ENCODE measurements at regions not wholly inside any gene's neighbourhood (a gene's known extent, or its start where the extent isn't known, plus 50 kb on each side); places are given as distances from the start of the nearest gene placed in this dataset.

DNA sequence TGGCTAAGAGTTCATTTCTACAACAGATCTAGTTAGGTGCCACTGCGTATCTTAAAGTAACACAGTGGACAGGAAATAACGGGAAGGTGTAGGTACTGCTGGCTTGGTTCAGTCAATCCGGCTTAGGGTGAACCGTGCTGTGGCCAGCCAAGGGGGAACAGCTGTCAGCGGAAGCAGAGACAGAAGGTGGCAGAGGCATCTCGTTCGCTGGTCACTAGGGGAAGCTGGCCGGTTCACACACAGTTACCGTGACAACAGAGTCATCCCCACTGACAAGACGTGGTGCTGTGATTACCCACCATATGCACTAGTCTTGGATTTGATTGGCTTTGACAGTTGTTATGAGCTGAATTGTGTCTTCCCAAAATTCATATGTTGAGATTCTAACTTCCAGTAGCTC is 58.8 kb upstream of the HDAC4 start:
- H3K9me3 ChIP-seq (ENCODE audit: control insufficient read depth, insufficient read depth, low read depth, low read length): no peaks in the 10 kb centered on the region
- H3K36me3 ChIP-seq (ENCODE audit: control insufficient read depth, insufficient read depth, low read length): no peaks in the 10 kb centered on the region
- no peaks in the 10 kb centered on the region for H3K79me2 ChIP-seq (ENCODE audit: control insufficient read depth, insufficient read depth, low read length)
- H4K20me1 ChIP-seq (ENCODE audit: control insufficient read depth, extremely low read depth, insufficient read depth, low read length): no peaks in the 10 kb centered on the region
- H3K27me3 ChIP-seq (ENCODE audit: control insufficient read depth, insufficient read depth, low read length): no peaks in the 10 kb centered on the region
- no peaks in the 10 kb centered on the region for H3K4me1 ChIP-seq (ENCODE audit: control insufficient read depth, extremely low read depth, insufficient read depth, low read length)
- TF ChIP-seq EZH2 (IDR thresholded peaks at IDR 0.05; ENCODE audit: low read length, missing control alignments): no peak
- no peak for DNase-seq (ENCODE audit: low read depth in 2 of 2)
- no peak overlapping the region for H3K4me2 ChIP-seq (ENCODE audit: extremely low read depth, insufficient read depth, low read length)
- H3K9ac ChIP-seq (ENCODE audit: insufficient read depth, low read length): no peak overlapping the region
- no peak overlapping the region for H3K27ac ChIP-seq (ENCODE audit: insufficient read depth, low read length)
- no peak overlapping the region for H3K4me3 ChIP-seq (replicated peaks in 1 of 4; ENCODE audit: control extremely low read depth in 1 of 4, insufficient read depth in 1 of 4, low read depth in 3 of 4, low read length in 4 of 4)
- H2AFZ ChIP-seq (ENCODE audit: low read length): no peak overlapping the region

DNA sequence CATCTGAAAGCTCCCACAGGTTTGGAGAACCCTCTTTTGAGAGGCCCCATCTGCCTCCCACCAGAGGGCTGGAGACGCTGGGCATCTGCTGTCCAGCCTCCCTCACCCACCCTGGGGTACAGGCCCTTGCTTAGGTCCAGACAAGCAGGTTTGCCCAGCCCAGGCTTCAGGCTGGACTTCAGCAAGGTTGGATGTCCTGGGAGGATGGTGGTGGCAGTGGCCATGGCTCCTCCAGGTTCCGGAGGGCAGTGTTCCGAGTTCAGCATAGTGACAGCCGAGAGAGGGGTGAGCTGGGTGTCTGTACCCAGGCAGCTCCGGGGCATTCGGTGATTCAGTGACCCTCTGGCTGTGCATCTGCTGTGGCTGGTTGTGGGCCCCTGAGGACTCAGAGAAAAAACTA is 58.2 kb upstream of the HDAC4 start:
- TF ChIP-seq, protein P1, sequence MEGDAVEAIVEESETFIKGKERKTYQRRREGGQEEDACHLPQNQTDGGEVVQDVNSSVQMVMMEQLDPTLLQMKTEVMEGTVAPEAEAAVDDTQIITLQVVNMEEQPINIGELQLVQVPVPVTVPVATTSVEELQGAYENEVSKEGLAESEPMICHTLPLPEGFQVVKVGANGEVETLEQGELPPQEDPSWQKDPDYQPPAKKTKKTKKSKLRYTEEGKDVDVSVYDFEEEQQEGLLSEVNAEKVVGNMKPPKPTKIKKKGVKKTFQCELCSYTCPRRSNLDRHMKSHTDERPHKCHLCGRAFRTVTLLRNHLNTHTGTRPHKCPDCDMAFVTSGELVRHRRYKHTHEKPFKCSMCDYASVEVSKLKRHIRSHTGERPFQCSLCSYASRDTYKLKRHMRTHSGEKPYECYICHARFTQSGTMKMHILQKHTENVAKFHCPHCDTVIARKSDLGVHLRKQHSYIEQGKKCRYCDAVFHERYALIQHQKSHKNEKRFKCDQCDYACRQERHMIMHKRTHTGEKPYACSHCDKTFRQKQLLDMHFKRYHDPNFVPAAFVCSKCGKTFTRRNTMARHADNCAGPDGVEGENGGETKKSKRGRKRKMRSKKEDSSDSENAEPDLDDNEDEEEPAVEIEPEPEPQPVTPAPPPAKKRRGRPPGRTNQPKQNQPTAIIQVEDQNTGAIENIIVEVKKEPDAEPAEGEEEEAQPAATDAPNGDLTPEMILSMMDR (conservative IDR thresholded peaks at IDR 0.05 in 1 of 2, IDR thresholded peaks at IDR 0.05 in 1 of 2; ENCODE audit: low read depth in 1 of 2, low read length in 2 of 2): no peak
- no peak for TF ChIP-seq EZH2 (IDR thresholded peaks at IDR 0.05; ENCODE audit: low read length, missing control alignments)
- no peaks in the 10 kb centered on the region for H4K20me1 ChIP-seq (ENCODE audit: control insufficient read depth, extremely low read depth, insufficient read depth, low read length)
- no peak overlapping the region for H3K4me2 ChIP-seq (ENCODE audit: extremely low read depth, insufficient read depth, low read length)
- no peak overlapping the region for H3K4me3 ChIP-seq (replicated peaks in 1 of 4; ENCODE audit: control extremely low read depth in 1 of 4, insufficient read depth in 1 of 4, low read depth in 3 of 4, low read length in 4 of 4)
- H3K27me3 ChIP-seq (ENCODE audit: control insufficient read depth, insufficient read depth, low read length): no peaks in the 10 kb centered on the region
- H3K9me3 ChIP-seq (ENCODE audit: control insufficient read depth, insufficient read depth, low read depth, low read length): no peaks in the 10 kb centered on the region
- H3K27ac ChIP-seq (ENCODE audit: insufficient read depth, low read length): no peak overlapping the region
- DNase-seq (ENCODE audit: low read depth in 2 of 2): no peak
- no peaks in the 10 kb centered on the region for H3K36me3 ChIP-seq (ENCODE audit: control insufficient read depth, insufficient read depth, low read length)
- H3K79me2 ChIP-seq (ENCODE audit: control insufficient read depth, insufficient read depth, low read length): no peaks in the 10 kb centered on the region
- no peaks in the 10 kb centered on the region for H3K4me1 ChIP-seq (ENCODE audit: control insufficient read depth, extremely low read depth, insufficient read depth, low read length)
- no peak overlapping the region for H2AFZ ChIP-seq (ENCODE audit: low read length)
- H3K9ac ChIP-seq (ENCODE audit: insufficient read depth, low read length): no peak overlapping the region

DNA sequence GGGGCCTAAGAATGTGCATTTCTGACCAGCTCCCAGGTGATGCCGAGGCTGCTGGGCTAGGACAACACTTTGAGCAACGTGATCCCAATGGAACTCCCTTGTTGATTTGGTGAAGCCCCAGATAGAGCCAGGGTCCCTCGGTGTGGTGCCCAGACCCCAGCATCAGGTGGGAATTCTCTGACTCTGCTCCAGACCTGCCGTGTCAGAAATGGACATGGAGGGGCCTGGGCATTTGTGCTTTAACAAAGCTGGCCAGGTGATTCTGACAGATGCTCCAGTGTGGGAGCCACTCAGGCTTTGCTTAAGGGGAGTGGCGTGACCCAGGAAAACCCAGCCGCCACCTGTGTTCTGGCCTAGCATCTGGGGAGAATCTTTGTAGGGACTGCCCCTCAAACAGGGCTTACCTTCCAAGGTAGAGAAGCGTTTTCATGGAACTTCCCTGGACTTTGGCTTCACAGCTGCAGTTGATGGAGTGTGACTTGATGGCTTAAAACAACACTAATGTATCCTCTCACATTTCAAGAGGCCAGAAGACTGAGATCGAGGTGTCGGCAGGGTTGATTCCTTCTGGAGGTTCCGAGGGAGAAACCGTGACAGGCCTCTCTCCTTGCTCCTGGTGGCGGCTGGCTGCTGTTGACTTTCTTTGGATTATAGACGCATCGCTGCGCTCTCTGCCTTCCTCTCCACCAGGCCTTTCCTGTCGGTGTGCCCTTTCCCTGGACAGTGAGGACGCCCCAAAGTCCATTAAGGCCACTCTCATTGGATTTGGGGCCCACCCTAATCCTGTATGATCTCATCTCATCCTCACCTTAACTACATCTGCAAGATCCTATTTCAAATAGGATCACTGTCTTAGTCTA is 57.0 kb upstream of the HDAC4 start:
- TF ChIP-seq, protein P1 (conservative IDR thresholded peaks at IDR 0.05 in 1 of 2, IDR thresholded peaks at IDR 0.05 in 1 of 2; ENCODE audit: low read depth in 1 of 2, low read length in 2 of 2): no peak
- TF ChIP-seq EZH2 (IDR thresholded peaks at IDR 0.05; ENCODE audit: low read length, missing control alignments): no peak
- Histone ChIP-seq H4K20me1 (ENCODE audit: control insufficient read depth, extremely low read depth, insufficient read depth, low read length) (no peaks in the 10 kb centered on the region), H3K27me3 (ENCODE audit: control insufficient read depth, insufficient read depth, low read length) (no peaks in the 10 kb centered on the region), H3K9me3 (ENCODE audit: control insufficient read depth, insufficient read depth, low read depth, low read length) (no peaks in the 10 kb centered on the region), H3K36me3 (ENCODE audit: control insufficient read depth, insufficient read depth, low read length) (no peaks in the 10 kb centered on the region), H3K4me1 (ENCODE audit: control insufficient read depth, extremely low read depth, insufficient read depth, low read length) (no peaks in the 10 kb centered on the region), H3K79me2 (ENCODE audit: control insufficient read depth, insufficient read depth, low read length) (no peaks in the 10 kb centered on the region), H3K4me2 (ENCODE audit: extremely low read depth, insufficient read depth, low read length) (no peak overlapping the region), H3K27ac (ENCODE audit: insufficient read depth, low read length) (no peak overlapping the region), H3K4me3 (replicated peaks in 1 of 4; ENCODE audit: control extremely low read depth in 1 of 4, insufficient read depth in 1 of 4, low read depth in 3 of 4, low read length in 4 of 4) (no peak overlapping the region), H2AFZ (ENCODE audit: low read length) (no peak overlapping the region), H3K9ac (ENCODE audit: insufficient read depth, low read length) (no peak overlapping the region)
- no peak for DNase-seq (ENCODE audit: low read depth in 2 of 2)
